ENCODE measurements at regions not wholly inside any gene's neighbourhood (a gene's known extent, or its start where the extent isn't known, plus 50 kb on each side); places are given as distances from the start of the nearest gene placed in this dataset.
A peak's percentile ranks its signal among the peaks of the same experiment; 100 is the strongest.

GRCh38 chr3:25153561-25153960 is 274.5 kb upstream of the RARB start:
- CTCF ChIA-PET (ENCODE audit: partially characterized antibody), result interaction anchor here (1.2 kb wide), 1 partner anchor 131 kb away, joined by 3 read pairs; no protein-coding TSS in a partner anchor
- POLR2A ChIA-PET (ENCODE audit: partially characterized antibody), result interaction anchor here (1.2 kb wide), 1 partner anchor 8 kb away, joined by 3 read pairs; no protein-coding TSS in a partner anchor
- no peak overlapping the region for H2BK20ac ChIP-seq (ENCODE audit: low read length)
- TF ChIP-seq CTCF (IDR thresholded peaks at IDR 0.05; ENCODE audit: control extremely low read depth in 1 of 3, insufficient read depth in 1 of 3, low read depth in 1 of 3, low read length in 3 of 3), result no peak
- TF ChIP-seq CBX5 (IDR thresholded peaks at IDR 0.05; ENCODE audit: low read depth, low read length), result no peak

More at GRCh38 chr3:25153561-25153960, 274.5 kb upstream of the RARB start:
- Histone ChIP-seq H4K91ac (replicated peaks; ENCODE audit: insufficient read length, low read length) (peak overlapping the region; percentile 44), H4K5ac (ENCODE audit: insufficient read length, low read depth, low read length) (no peak overlapping the region), H3K18ac (ENCODE audit: extremely low read depth, low read length) (no peak overlapping the region), H2BK120ac (replicated peaks; ENCODE audit: low read depth, low read length) (no peak overlapping the region), H3K79me1 (ENCODE audit: low read depth, low read length) (no peaks in the 10 kb centered on the region), H3K36me3 (ENCODE audit: control insufficient read depth in 2 of 4, insufficient read depth in 4 of 4, low read length in 3 of 4) (no peaks in the 10 kb centered on the region), H3K27ac (ENCODE audit: low read depth, low read length) (no peak overlapping the region), H3K4ac (replicated peaks; ENCODE audit: insufficient read length, low read depth, low read length) (peak overlapping the region; percentile 13), H3K27me3 (replicated peaks in 1 of 4; ENCODE audit: control insufficient read depth in 3 of 4, extremely low read depth in 1 of 4, insufficient read depth in 3 of 4, low read length in 3 of 4) (no peaks in the 10 kb centered on the region), H2BK15ac (ENCODE audit: low read length) (no peak overlapping the region), H2AK5ac (ENCODE audit: low read depth, low read length) (no peak overlapping the region), H3K14ac (ENCODE audit: insufficient read length) (no peak overlapping the region), H3K79me2 (ENCODE audit: control insufficient read depth in 1 of 2, insufficient read depth in 2 of 2, low read length in 2 of 2) (no peaks in the 10 kb centered on the region), H4K20me1 (replicated peaks in 1 of 2; ENCODE audit: control insufficient read depth in 1 of 2, insufficient read depth in 2 of 2, low read length in 2 of 2) (no peaks in the 10 kb centered on the region), H3K9ac (replicated peaks in 1 of 4; ENCODE audit: extremely low read depth in 1 of 4, low read depth in 3 of 4, low read length in 3 of 4) (no peak overlapping the region), H3K23ac (ENCODE audit: insufficient read length) (no peak overlapping the region), H3K56ac (replicated peaks; ENCODE audit: insufficient read length, low read depth, low read length) (no peak overlapping the region), H3K4me1 (replicated peaks in 1 of 4; ENCODE audit: control insufficient read depth in 3 of 4, insufficient read depth in 4 of 4, low read length in 3 of 4) (peaks cover 1 to 24% (median 11%) of the 10 kb centered on the region in 4 experiments; a peak in 5 of 7 replicates), H2BK5ac (ENCODE audit: low read depth, low read length) (no peak overlapping the region), H3K23me2 (ENCODE audit: low read depth, low read length) (no peaks in the 10 kb centered on the region), H4K8ac (ENCODE audit: extremely low read depth, insufficient read depth, low read length) (no peak overlapping the region), H3K9me3 (ENCODE audit: insufficient read depth in 2 of 2, low read depth in 1 of 2, low read length in 1 of 2) (no peaks in the 10 kb centered on the region), H2BK12ac (ENCODE audit: low read depth, low read length) (peak overlapping the region; percentile 30; the same call in 1 of the 2 replicates), H3K4me2 (ENCODE audit: insufficient read depth in 1 of 2, low read depth in 2 of 2, low read length in 2 of 2) (no peak overlapping the region), H2AFZ (ENCODE audit: low read length) (no peak overlapping the region), H3K4me3 (ENCODE audit: extremely low read depth in 1 of 4, insufficient read depth in 2 of 4, low read depth in 3 of 4, low read length in 4 of 4) (no peak overlapping the region)
- no peak for FAIRE-seq
- 81% methylated on average over 1 of the region's 1 CpG; no CpG with 5 or more reads in 1 of the 2 experiments for WGBS, 2 experiments (ENCODE audit: extremely low coverage in 1 of 2, insufficient coverage in 1 of 2, insufficient read length in 1 of 2, insufficient replicate concordance in 2 of 2, low coverage in 1 of 2, low lambda C conversion rate in 2 of 2, missing lambda C conversion rate in 1 of 2)
- DNase-seq (ENCODE audit: low read depth in 1 of 2, low spot score in 2 of 2), result no peak

Data from H1 (cell line).